GOT3 (cell line): ENCODE measurements at regions not wholly inside any gene's neighbourhood (a gene's known extent, or its start where the extent isn't known, plus 50 kb on each side); places are given as distances from the start of the nearest gene placed in this dataset.
A peak's percentile ranks its signal among the peaks of the same experiment; 100 is the strongest.
"Not testable (repeated sequence)": the region's sequence is repeated elsewhere in the genome, so short reads cannot be mapped to it uniquely, and the experiment has no call there.

Experiments
- DNase-seq: peaks from one replicate; lab custom pipeline; 2025; ENCODE audit warnings: mixed read lengths; lab: John Stamatoyannopoulos, UW

- no peak for DNase-seq
Measured at GRCh38 chr6:3962291-3963280, 113.4 kb downstream of the FAM50B start.

GRCh38 chr6:3963426-3963825, 114.3 kb downstream of the FAM50B start:
- DNase-seq, result no peak

GRCh38 chr6:3965071-3965718, 113.7 kb downstream of the FAM217A start:
- no peak for DNase-seq

DNA sequence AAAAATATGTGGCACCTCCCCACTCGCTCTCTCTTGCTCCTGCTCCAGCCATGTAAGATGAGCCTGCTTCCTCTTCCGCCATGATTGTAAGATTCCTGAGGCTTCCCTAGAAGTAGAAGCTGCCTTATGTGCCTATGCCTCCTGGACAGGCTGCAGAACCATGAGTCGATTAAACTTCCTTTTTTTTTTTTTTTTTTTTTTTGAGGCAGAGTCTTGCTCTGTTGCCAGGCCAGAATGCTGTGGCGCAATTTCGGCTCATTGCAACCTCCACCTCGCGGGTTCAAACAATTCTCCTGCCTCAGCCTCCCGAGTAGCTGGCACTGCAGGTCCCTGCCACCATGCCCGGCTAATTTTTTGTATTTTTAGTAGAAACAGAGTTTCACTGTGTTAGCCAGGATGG, 112.5 kb downstream of the FAM217A start:
- DNase-seq, result no peak

- DNase-seq, result no peak
Measured at GRCh38 chr6:3970097-3970496, 108.8 kb downstream of the FAM217A start.

DNA sequence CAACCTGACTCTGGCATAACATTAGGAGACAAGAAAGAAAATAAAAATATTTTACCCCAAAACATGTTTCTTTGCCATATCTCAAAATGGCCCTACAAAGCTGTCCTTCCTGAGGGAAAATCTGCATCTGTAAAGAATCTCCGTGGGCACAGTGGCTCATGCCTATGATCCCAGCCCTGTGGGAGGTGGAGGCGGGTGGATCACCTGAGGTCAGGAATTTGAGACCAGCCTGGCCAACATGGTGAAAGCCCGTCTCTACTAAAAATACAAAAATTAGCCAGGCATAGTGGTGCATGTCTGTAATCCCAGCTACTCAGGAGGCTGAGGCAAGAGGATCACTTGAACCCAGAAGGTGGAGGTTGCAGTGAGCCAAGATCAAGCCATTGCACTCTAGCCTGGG, 105.8 kb downstream of the FAM217A start:
- DNase-seq, result not testable (repeated sequence)

GRCh38 chr6:3977875-3978711, 100.8 kb downstream of the FAM217A start:
- peak; percentile 18 for DNase-seq

- DNase-seq, result not testable (repeated sequence)
Measured at GRCh38 chr6:3978966-3979365, 100.0 kb downstream of the FAM217A start.

DNA sequence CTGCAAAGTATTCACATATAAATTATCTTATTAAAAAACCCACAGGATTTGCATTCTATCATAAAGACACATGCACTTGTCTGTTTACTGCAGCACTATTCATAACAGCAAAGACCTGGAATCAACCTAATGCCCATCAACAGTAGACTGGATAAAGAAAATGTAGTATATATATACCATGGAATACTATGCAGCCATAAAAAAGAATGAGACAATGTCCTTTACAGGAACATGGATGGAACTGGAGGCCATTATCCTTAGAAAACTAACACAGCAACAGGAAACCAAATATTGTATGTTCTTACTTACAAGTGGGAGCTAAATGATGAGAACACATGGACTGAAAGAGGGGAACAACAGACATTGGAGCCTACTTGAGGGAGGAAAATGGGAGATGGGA, 97.0 kb downstream of the FAM217A start:
- no peak for DNase-seq

DNA sequence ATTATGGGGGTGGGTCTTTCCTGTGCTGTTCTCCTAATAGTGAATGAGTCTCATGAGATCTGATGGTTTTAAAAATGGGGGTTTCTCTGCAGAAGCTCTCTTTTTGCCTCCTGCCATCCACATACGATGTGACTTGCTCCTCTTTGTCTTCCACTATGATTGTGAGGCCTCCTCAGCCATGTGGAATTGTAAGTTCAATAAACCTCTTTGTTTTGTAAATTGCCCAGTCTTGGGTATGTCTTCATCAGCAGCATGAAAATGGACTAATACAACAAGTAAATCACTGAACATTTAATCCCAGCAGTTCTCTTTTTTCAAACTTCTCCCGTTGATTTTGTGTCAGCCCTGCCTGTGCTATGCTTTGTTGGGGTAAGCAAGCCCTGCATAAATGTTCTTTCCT, 95.2 kb downstream of the FAM217A start:
- no peak for DNase-seq

DNA sequence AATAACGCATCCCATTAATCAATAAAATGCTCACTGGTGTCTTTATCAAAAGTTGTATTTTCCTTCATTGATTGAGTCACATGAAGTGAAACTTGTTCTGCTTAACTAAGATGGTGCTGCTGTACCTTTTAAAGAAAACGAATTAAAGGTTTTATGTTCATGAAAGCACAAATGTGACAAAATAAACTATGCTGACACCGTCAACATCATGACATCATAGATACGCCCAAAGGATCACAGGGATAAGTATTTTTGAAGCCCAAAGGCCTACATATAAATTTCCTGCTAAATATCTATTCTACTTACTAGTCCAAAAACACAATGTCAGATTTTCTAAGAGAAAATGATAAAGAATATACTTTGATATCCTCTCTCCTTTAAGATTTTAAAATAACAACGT, 94.4 kb downstream of the FAM217A start:
- no peak for DNase-seq

DNA sequence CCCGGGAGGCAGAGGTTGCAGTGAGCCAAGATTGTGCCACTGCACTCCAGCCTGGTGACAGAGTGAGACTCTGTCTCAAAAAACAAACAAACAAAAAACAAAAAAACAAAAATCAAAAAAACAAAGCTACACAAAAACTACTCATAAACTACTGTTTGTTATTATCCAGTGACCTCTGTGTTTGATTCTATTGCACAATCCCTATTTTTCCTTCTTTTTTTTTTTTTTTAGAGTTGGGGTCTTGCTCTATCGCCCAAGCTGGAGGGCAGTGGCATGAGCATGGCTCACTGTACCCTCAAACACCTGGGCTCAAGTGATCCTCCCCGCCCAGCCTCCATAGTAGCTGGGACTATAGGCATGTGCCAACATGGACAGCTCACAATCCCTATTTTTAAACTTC, 92.7 kb downstream of the FAM217A start:
- DNase-seq, result no peak

DNA sequence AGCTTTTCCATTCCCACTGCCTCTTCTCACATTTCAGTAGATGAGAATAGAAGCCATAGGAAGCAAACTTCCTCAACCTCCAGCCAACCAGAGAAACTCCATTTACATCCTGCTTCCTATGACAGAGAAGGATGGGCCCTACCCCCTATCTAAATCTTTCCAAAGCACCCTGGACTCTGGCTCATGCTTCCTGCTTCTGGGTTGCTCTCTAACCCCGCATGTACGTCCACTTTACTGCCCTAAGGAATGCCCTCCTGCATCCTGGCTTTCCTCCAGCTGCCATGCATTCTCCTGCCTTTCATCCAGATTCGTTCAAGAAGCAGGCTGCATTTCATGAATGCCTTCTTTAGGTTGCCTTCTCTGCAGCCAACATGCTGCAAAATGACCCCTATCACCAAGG, 91.9 kb downstream of the FAM217A start:
- no peak for DNase-seq

- DNase-seq, result no peak
Measured at GRCh38 chr6:3987576-3987975, 91.4 kb downstream of the FAM217A start.

GRCh38 chr6:3990692-3991491, 88.0 kb downstream of the FAM217A start:
- peak; percentile 58 for DNase-seq

DNA sequence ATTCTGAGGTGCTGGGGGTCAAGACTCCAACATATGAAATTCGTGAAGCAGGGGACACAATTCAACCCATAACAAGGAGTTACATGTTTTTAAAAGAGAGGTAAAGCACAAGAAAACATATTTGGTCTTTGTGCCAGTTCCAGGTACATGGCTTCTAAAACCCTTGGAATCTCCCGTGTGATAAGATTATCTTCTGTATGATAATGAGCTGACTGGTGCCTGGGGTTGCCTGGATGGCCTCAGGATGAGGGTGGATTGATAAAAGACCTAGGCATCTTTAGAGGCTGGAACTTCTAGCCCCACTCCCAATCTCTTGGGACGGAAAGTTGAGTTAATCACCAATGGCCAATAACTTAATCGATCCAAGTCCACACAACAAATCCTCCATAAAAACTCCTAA, 87.0 kb downstream of the FAM217A start:
- no peak for DNase-seq

- no peak for DNase-seq
Measured at GRCh38 chr6:3996349-3996748, 82.6 kb downstream of the FAM217A start.

DNA sequence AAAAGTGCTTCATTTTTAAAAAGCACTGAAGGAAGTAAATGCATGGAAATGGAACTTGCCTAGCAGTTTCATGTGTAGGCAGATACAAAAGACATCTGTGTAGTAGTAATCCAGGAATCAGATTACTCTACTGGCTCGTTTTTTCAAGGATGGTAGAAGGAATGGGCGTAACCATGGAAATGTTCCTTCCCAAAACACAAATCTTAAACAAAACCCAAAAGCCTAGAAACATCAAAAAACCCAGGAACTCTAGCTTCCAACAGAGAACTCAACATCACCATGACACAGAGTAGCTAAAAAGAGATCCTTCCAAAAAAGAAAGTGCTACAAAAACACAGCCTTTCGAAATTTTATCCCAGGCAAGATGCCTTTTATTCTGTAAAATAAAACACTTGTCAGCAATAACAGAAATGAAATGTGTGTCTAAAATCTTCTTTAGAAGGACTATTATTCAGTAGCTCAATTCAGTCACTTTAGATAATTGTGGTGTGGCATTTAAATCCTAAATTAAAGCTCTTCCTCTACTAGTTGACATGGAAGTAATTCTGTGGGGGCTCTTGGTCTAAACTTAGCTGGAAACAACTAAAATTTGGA, 81.7 kb downstream of the FAM217A start:
- DNase-seq, result no peak

- DNase-seq, result no peak
Measured at GRCh38 chr6:3999800-4000661, 78.9 kb downstream of the FAM217A start.

DNA sequence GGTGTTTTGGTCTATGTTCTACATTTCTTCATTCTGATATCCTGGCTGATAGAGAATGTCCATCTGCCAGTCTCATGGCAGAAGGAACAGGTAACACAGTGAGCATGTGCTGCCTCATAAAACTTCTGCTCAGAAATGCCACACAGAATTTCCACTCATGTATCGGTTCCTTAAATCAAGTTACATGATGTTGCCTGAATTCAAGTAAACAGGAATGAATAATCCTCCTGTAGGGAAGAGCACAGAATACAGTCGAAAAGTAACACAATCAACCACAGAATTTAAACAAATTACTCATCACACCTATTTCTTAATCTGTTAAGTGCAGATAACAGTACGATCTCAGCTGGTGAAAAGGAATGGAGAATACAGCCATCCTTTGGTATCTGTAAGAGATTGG, 74.7 kb downstream of the FAM217A start:
- no peak for DNase-seq
